ENCODE measurements at regions not wholly inside any gene's neighbourhood (a gene's known extent, or its start where the extent isn't known, plus 50 kb on each side); places are given as distances from the start of the nearest gene placed in this dataset.

GRCh38 chr9:107064378-107064777, 201.4 kb downstream of the ZNF462 start:
- no peak overlapping the region for H3K4me3 Mint-ChIP-seq
- DNase-seq: no peak

GRCh38 chr9:107065549-107065948, 202.6 kb downstream of the ZNF462 start:
- Mint-ChIP-seq H3K4me1 (ENCODE audit: low read depth) (no peaks in the 10 kb centered on the region), H3K27me3 (peaks cover 4% of the 10 kb centered on the region), H3K27ac (no peak overlapping the region), H3K9me3 (no peaks in the 10 kb centered on the region), H3K4me3 (no peak overlapping the region), H3K36me3 (ENCODE audit: low read depth) (no peaks in the 10 kb centered on the region)
- DNase-seq: no peak

More at GRCh38 chr9:107064378-107064777, 201.4 kb downstream of the ZNF462 start:
- H3K36me3 Mint-ChIP-seq (ENCODE audit: low read depth): no peaks in the 10 kb centered on the region
- H3K27ac Mint-ChIP-seq: no peak overlapping the region
- H3K9me3 Mint-ChIP-seq: no peaks in the 10 kb centered on the region
- no peaks in the 10 kb centered on the region for H3K4me1 Mint-ChIP-seq (ENCODE audit: low read depth)
- H3K27me3 Mint-ChIP-seq: peaks cover 4% of the 10 kb centered on the region

- no peaks in the 10 kb centered on the region for H3K36me3 Mint-ChIP-seq (ENCODE audit: low read depth)
- H3K4me1 Mint-ChIP-seq (ENCODE audit: low read depth): no peaks in the 10 kb centered on the region
- peaks cover 4% of the 10 kb centered on the region for H3K27me3 Mint-ChIP-seq
- H3K9me3 Mint-ChIP-seq: no peaks in the 10 kb centered on the region
- H3K4me3 Mint-ChIP-seq: no peak overlapping the region
- H3K27ac Mint-ChIP-seq: no peak overlapping the region
- DNase-seq: no peak
These were observed 204.9 kb downstream of the ZNF462 start for GRCh38 chr9:107067739-107068416.

GRCh38 chr9:107068581-107068980, 205.6 kb downstream of the ZNF462 start:
- Mint-ChIP-seq H3K36me3 (ENCODE audit: low read depth) (no peaks in the 10 kb centered on the region), H3K4me1 (ENCODE audit: low read depth) (no peaks in the 10 kb centered on the region), H3K4me3 (no peak overlapping the region)

GRCh38 chr9:107070586-107070985, 207.6 kb downstream of the ZNF462 start:
- H3K36me3 Mint-ChIP-seq (ENCODE audit: low read depth): no peaks in the 10 kb centered on the region
- no peaks in the 10 kb centered on the region for H3K9me3 Mint-ChIP-seq
- H3K27me3 Mint-ChIP-seq: no peaks in the 10 kb centered on the region
- DNase-seq: no peak
- no peak overlapping the region for H3K27ac Mint-ChIP-seq
- no peak overlapping the region for H3K4me3 Mint-ChIP-seq
- H3K4me1 Mint-ChIP-seq (ENCODE audit: low read depth): no peaks in the 10 kb centered on the region

More at GRCh38 chr9:107068581-107068980, 205.6 kb downstream of the ZNF462 start:
- Mint-ChIP-seq H3K27me3 (peaks cover 4% of the 10 kb centered on the region), H3K27ac (no peak overlapping the region), H3K9me3 (no peaks in the 10 kb centered on the region)
- no peak for DNase-seq

- Mint-ChIP-seq H3K27ac (no peak overlapping the region), H3K9me3 (no peaks in the 10 kb centered on the region), H3K27me3 (no peaks in the 10 kb centered on the region), H3K4me3 (no peak overlapping the region), H3K4me1 (ENCODE audit: low read depth) (no peaks in the 10 kb centered on the region), H3K36me3 (ENCODE audit: low read depth) (no peaks in the 10 kb centered on the region)
- no peak for DNase-seq
These were observed 205.0 kb upstream of the RAD23B start for GRCh38 chr9:107078061-107078460.

- Mint-ChIP-seq H3K4me1 (ENCODE audit: low read depth) (no peaks in the 10 kb centered on the region), H3K27ac (no peak overlapping the region), H3K9me3 (no peaks in the 10 kb centered on the region), H3K4me3 (no peak overlapping the region), H3K27me3 (peaks cover 3% of the 10 kb centered on the region), H3K36me3 (ENCODE audit: low read depth) (no peaks in the 10 kb centered on the region)
- no peak for DNase-seq
These were observed 203.5 kb upstream of the RAD23B start for GRCh38 chr9:107079589-107079988.

GRCh38 chr9:107080130-107080529, 202.9 kb upstream of the RAD23B start:
- no peaks in the 10 kb centered on the region for H3K36me3 Mint-ChIP-seq (ENCODE audit: low read depth)

GRCh38 chr9:107086460-107086859, 196.6 kb upstream of the RAD23B start:
- H3K36me3 Mint-ChIP-seq (ENCODE audit: low read depth): no peaks in the 10 kb centered on the region
- peaks cover 23% of the 10 kb centered on the region for H3K27me3 Mint-ChIP-seq
- no peak overlapping the region for H3K27ac Mint-ChIP-seq
- DNase-seq: no peak
- H3K4me3 Mint-ChIP-seq: no peak overlapping the region
- no peaks in the 10 kb centered on the region for H3K9me3 Mint-ChIP-seq
- H3K4me1 Mint-ChIP-seq (ENCODE audit: low read depth): no peaks in the 10 kb centered on the region

More at GRCh38 chr9:107080130-107080529, 202.9 kb upstream of the RAD23B start:
- no peak for DNase-seq
- Mint-ChIP-seq H3K27ac (no peak overlapping the region), H3K9me3 (no peaks in the 10 kb centered on the region), H3K4me1 (ENCODE audit: low read depth) (no peaks in the 10 kb centered on the region), H3K27me3 (peaks cover 7% of the 10 kb centered on the region), H3K4me3 (no peak overlapping the region)

- H3K27ac Mint-ChIP-seq: no peak overlapping the region
- no peaks in the 10 kb centered on the region for H3K36me3 Mint-ChIP-seq (ENCODE audit: low read depth)
These were observed 195.9 kb upstream of the RAD23B start for GRCh38 chr9:107087222-107087621.

GRCh38 chr9:107090218-107090617, 192.9 kb upstream of the RAD23B start:
- no peaks in the 10 kb centered on the region for H3K36me3 Mint-ChIP-seq (ENCODE audit: low read depth)
- no peaks in the 10 kb centered on the region for H3K9me3 Mint-ChIP-seq
- H3K4me3 Mint-ChIP-seq: no peak overlapping the region
- no peaks in the 10 kb centered on the region for H3K4me1 Mint-ChIP-seq (ENCODE audit: low read depth)
- H3K27me3 Mint-ChIP-seq: peaks cover 16% of the 10 kb centered on the region
- H3K27ac Mint-ChIP-seq: no peak overlapping the region
- DNase-seq: no peak

More at GRCh38 chr9:107087222-107087621, 195.9 kb upstream of the RAD23B start:
- Mint-ChIP-seq H3K4me1 (ENCODE audit: low read depth) (no peaks in the 10 kb centered on the region), H3K27me3 (peaks cover 23% of the 10 kb centered on the region), H3K4me3 (no peak overlapping the region), H3K9me3 (no peaks in the 10 kb centered on the region)
- no peak for DNase-seq

- no peak overlapping the region for H3K4me3 Mint-ChIP-seq
- no peaks in the 10 kb centered on the region for H3K36me3 Mint-ChIP-seq (ENCODE audit: low read depth)
- peaks cover 9% of the 10 kb centered on the region for H3K27me3 Mint-ChIP-seq
- H3K4me1 Mint-ChIP-seq (ENCODE audit: low read depth): no peaks in the 10 kb centered on the region
- H3K9me3 Mint-ChIP-seq: no peaks in the 10 kb centered on the region
- no peak for DNase-seq
- no peak overlapping the region for H3K27ac Mint-ChIP-seq
These were observed 189.6 kb upstream of the RAD23B start for GRCh38 chr9:107093365-107094060.

GRCh38 chr9:107094370-107094769, 188.7 kb upstream of the RAD23B start:
- Mint-ChIP-seq H3K4me3 (no peak overlapping the region), H3K27ac (no peak overlapping the region), H3K4me1 (ENCODE audit: low read depth) (no peaks in the 10 kb centered on the region), H3K9me3 (no peaks in the 10 kb centered on the region), H3K27me3 (peaks cover 3% of the 10 kb centered on the region), H3K36me3 (ENCODE audit: low read depth) (no peaks in the 10 kb centered on the region)
- DNase-seq: no peak

- Mint-ChIP-seq H3K4me3 (no peak overlapping the region), H3K9me3 (no peaks in the 10 kb centered on the region), H3K27ac (no peak overlapping the region), H3K27me3 (no peaks in the 10 kb centered on the region), H3K36me3 (ENCODE audit: low read depth) (no peaks in the 10 kb centered on the region), H3K4me1 (ENCODE audit: low read depth) (no peaks in the 10 kb centered on the region)
- DNase-seq: no peak
These were observed 182.5 kb upstream of the RAD23B start for GRCh38 chr9:107100591-107100990.

GRCh38 chr9:107102011-107102410, 181.1 kb upstream of the RAD23B start:
- Mint-ChIP-seq H3K9me3 (no peaks in the 10 kb centered on the region), H3K36me3 (ENCODE audit: low read depth) (no peaks in the 10 kb centered on the region), H3K27ac (no peak overlapping the region), H3K4me3 (no peak overlapping the region), H3K4me1 (ENCODE audit: low read depth) (no peaks in the 10 kb centered on the region), H3K27me3 (no peaks in the 10 kb centered on the region)
- DNase-seq: no peak

All from activated T-cell treated with anti-CD3 and anti-CD28 coated beads, Interleukin-2, amount 50 U/mL, for 24 hours (primary cell).